Lower leg skin (tissue), 3 donors: ENCODE measurements at regions not wholly inside any gene's neighbourhood (a gene's known extent, or its start where the extent isn't known, plus 50 kb on each side); places are given as distances from the start of the nearest gene placed in this dataset.

ENCODE experiments used
- POLR2A ChIP-seq, 2 donors: fragments of 450-650 bp; IDR thresholded peaks; one replicate each; pipeline ENCODE4 v1.6.1; 2016 to 2017; ENCODE audit warnings: antibody characterized with exemption in 2 of 2, mild to moderate bottlenecking in 1 of 2, moderate library complexity in 1 of 2
- TF ChIP-seq, protein P1 (sequence below), 3 donors: fragments of 450-650 bp; IDR thresholded peaks; one replicate each; pipeline ENCODE4 v1.5.1; 2016; ENCODE audit warnings: antibody characterized with exemption in 3 of 3, mild to moderate bottlenecking in 3 of 3, moderate library complexity in 2 of 3

GRCh38 chr5:118552146-118552545, 436.2 kb downstream of the DTWD2 start:
- TF ChIP-seq, protein P1, sequence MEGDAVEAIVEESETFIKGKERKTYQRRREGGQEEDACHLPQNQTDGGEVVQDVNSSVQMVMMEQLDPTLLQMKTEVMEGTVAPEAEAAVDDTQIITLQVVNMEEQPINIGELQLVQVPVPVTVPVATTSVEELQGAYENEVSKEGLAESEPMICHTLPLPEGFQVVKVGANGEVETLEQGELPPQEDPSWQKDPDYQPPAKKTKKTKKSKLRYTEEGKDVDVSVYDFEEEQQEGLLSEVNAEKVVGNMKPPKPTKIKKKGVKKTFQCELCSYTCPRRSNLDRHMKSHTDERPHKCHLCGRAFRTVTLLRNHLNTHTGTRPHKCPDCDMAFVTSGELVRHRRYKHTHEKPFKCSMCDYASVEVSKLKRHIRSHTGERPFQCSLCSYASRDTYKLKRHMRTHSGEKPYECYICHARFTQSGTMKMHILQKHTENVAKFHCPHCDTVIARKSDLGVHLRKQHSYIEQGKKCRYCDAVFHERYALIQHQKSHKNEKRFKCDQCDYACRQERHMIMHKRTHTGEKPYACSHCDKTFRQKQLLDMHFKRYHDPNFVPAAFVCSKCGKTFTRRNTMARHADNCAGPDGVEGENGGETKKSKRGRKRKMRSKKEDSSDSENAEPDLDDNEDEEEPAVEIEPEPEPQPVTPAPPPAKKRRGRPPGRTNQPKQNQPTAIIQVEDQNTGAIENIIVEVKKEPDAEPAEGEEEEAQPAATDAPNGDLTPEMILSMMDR (IDR thresholded peaks at IDR 0.05) = no peak
- TF ChIP-seq POLR2A (IDR thresholded peaks at IDR 0.05) = no peak
